ENCODE measurements at regions not wholly inside any gene's neighbourhood (a gene's known extent, or its start where the extent isn't known, plus 50 kb on each side); places are given as distances from the start of the nearest gene placed in this dataset.

DNA sequence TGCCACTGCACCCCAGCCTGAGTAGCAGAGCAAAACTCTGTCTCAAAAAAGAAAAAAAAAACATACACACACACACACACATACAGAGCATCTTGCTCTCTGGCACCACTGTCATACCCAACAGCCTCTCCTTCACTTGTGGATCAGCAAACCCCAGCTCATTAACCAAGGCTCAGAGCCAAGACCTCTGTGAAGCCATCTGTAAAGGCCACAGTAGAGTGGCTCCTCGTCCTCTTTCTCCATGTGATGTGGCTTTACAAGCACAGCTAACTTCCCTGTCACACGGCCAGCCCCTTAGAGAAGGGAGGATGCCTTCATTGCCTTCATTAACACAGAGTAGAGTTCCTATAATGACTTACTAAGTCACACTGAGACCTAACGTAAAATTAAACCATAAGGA is 62.7 kb upstream of the LSM14A start:
- no peak for DNase-seq (ENCODE audit: low spot score)

DNA sequence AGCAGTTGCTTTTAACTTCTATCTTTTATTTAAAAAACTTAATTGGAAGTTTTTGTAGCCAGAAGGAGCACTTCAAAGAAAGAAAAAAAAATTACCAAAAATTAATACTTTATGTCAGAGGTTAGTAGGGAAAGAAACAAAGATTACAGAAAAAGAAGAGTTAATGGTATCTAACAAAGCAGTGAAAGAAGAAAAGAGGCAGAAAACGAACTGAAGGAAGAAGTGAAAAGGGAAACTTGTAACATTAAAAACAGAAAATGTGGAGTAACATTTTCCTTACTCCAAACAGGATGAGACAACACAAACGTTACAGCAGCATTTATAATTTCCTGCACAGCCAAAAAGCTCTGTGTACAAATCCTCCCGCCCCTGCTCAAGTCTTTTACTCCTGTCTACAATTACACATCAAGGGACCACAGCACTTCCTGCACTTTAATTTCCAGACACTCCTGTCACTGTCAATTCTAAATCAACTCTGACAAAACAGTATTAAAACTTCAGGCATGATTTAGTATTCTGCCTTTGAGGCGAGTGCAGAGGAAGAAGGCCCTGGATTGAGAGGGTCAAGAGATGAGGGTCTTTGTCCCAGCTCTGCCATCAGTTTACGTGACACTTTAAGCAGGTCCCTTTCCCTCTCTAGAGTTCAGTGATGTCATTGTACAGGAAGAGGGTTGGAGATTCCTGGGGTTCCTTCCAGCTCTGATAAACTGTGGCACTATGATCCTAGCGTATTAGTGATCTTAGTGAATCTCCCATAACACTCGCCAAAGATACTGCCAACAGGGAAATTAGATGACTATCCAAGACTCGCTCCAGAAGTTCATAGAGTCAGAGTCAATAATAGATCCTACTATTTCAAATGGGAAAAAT is 53.2 kb upstream of the LSM14A start:
- DNase-seq (ENCODE audit: low spot score): no peak

DNA sequence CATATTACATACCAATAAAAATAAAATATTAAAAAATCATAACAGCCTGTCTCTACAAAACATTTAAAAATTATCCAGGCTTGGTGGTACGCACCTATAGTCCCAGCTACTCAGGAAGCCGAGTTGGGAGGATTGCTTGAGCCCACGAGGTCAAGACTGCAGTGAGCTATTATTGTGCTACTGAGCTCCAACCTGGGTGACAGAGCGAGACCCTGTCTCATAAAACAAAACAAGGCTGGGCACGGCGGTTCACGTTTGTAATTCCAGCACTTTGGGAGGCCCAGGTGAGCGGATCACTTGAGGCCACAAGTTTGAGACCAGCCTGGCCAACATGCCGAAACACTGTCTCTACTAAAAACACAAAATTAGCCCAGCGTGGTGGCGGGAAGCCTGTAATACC is 52.2 kb upstream of the LSM14A start:
- no peak for DNase-seq (ENCODE audit: low spot score)

DNA sequence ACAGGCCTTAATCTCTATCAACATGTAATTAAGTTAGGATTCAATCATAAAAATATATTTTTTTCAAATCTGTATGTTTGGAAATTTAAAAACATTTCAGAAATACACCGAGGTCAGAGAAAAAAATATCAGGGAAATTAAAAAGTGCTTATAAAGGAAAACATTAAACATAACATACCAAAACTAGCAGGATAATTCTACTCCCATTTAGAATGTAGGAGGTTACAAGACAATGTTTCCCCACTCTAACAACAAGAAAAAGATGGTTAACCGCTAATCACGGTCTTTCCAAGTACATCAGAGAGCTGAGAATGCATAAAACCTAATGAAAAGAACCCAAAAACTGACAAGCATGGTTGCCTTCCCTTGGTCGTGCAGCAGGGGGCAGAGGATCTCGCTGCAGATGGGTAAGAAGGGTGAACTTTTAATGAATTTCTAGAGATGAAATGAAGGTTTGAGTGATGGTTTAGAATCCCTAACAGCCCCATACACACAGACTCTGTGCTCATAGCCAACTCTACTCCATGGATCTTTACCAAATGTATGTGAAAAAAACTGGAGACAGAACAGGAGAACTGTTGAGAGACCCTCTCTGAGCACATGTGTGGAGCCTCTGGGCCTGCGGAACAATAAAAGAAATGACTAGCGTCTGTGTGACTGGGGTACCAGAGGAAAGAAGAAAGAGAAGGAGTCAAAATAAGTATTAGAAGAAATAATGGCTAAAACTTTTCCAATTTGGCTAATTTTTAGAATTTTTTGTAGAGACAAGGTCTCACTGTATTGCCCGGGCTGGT is 51.3 kb upstream of the LSM14A start:
- DNase-seq (ENCODE audit: low spot score): peak; percentile 26

Data from A172 (cell line).